Choroid plexus epithelial cell (primary cell): ENCODE measurements at regions not wholly inside any gene's neighbourhood (a gene's known extent, or its start where the extent isn't known, plus 50 kb on each side); places are given as distances from the start of the nearest gene placed in this dataset.

Experiments
- DNase-seq: peaks from one replicate; pipeline ENCODE4 v3.0.0-alpha.2; 2010; ENCODE audit warnings: low read depth
- H3K4me3 ChIP-seq: 2 replicates; pipeline ENCODE4 v1.5.1; 2011; ENCODE audit warnings: low read depth, mild to moderate bottlenecking, control low read depth, low read length, moderate library complexity
- CTCF ChIP-seq: conservative IDR thresholded peaks from 2 replicates; pipeline ENCODE4 v1.5.1; 2011; ENCODE audit warnings: low read depth, mild to moderate bottlenecking, control low read depth, inconsistent platforms, low read length, moderate library complexity

- TF ChIP-seq CTCF, result no peak
- DNase-seq, result no peak
- no peak overlapping the region for H3K4me3 ChIP-seq
Observed at GRCh38 chr4:60326735-60327134, 873.4 kb upstream of the ADGRL3 start.

GRCh38 chr4:60327651-60328050, 872.5 kb upstream of the ADGRL3 start:
- no peak overlapping the region for H3K4me3 ChIP-seq
- TF ChIP-seq CTCF, result no peak
- peak; percentile 8 for DNase-seq

GRCh38 chr4:60344908-60345307, 855.2 kb upstream of the ADGRL3 start:
- no peak for DNase-seq
- H3K4me3 ChIP-seq, result no peak overlapping the region
- no peak for TF ChIP-seq CTCF

GRCh38 chr4:60345392-60345791, 854.7 kb upstream of the ADGRL3 start:
- no peak for TF ChIP-seq CTCF

GRCh38 chr4:60359746-60360367, 840.3 kb upstream of the ADGRL3 start:
- no peak for DNase-seq
- no peak overlapping the region for H3K4me3 ChIP-seq
- no peak for TF ChIP-seq CTCF

More at GRCh38 chr4:60345392-60345791, 854.7 kb upstream of the ADGRL3 start:
- DNase-seq, result no peak
- no peak overlapping the region for H3K4me3 ChIP-seq

GRCh38 chr4:60365176-60365575, 835.0 kb upstream of the ADGRL3 start:
- no peak overlapping the region for H3K4me3 ChIP-seq
- no peak for TF ChIP-seq CTCF
- DNase-seq, result no peak

- no peak overlapping the region for H3K4me3 ChIP-seq
- DNase-seq, result no peak
- TF ChIP-seq CTCF, result no peak
Observed at GRCh38 chr4:60366661-60367060, 833.5 kb upstream of the ADGRL3 start.
